Esophagus squamous epithelium (tissue), 4 donors: ENCODE measurements at regions not wholly inside any gene's neighbourhood (a gene's known extent, or its start where the extent isn't known, plus 50 kb on each side); places are given as distances from the start of the nearest gene placed in this dataset.

Experiments used
- CTCF ChIP-seq, 6 experiments: fragments of 450-650 bp in 4 of 6; fragments of 200-600 bp in 2 of 6; sonication (generic) in 2 of 6; IDR thresholded peaks; one replicate each; pipeline ENCODE4 v1.5.1; 2016 to 2019; ENCODE audit warnings: antibody characterized with exemption in 6 of 6, mild to moderate bottlenecking in 4 of 6, moderate library complexity in 4 of 6
- POLR2A ChIP-seq, 4 donors: fragments of 450-650 bp; IDR thresholded peaks; one replicate each; pipeline ENCODE4 v1.6.1; 2017; ENCODE audit warnings: antibody characterized with exemption in 4 of 4, mild to moderate bottlenecking in 4 of 4, moderate library complexity in 3 of 4

- TF ChIP-seq CTCF (IDR thresholded peaks at IDR 0.05) (no peak), POLR2A (IDR thresholded peaks at IDR 0.05) (no peak)
These were observed 80.3 kb upstream of the SKAP2 start for GRCh38 chr7:26944501-26945358.
